ENCODE measurements at regions not wholly inside any gene's neighbourhood (a gene's known extent, or its start where the extent isn't known, plus 50 kb on each side); places are given as distances from the start of the nearest gene placed in this dataset.

DNA sequence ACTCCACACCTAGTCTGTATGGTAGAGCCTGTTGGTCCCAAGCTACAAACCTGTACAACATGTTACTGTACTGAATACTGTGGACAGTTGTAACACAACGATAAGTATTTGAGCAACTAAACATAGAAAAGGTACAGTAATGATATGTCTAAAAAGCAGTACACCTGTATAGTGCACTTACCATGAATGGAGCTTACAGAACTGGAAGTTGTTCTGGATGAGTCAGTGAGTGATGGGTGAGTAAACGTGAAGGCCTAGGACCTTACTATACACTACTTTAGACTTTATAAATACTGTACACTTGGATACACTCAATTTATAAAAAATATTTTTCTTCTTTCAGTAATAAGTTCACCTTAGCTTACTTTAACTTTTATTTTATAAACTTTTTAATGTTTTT is 104.0 kb downstream of the TMA16 start:
- TF ChIP-seq, protein P1, sequence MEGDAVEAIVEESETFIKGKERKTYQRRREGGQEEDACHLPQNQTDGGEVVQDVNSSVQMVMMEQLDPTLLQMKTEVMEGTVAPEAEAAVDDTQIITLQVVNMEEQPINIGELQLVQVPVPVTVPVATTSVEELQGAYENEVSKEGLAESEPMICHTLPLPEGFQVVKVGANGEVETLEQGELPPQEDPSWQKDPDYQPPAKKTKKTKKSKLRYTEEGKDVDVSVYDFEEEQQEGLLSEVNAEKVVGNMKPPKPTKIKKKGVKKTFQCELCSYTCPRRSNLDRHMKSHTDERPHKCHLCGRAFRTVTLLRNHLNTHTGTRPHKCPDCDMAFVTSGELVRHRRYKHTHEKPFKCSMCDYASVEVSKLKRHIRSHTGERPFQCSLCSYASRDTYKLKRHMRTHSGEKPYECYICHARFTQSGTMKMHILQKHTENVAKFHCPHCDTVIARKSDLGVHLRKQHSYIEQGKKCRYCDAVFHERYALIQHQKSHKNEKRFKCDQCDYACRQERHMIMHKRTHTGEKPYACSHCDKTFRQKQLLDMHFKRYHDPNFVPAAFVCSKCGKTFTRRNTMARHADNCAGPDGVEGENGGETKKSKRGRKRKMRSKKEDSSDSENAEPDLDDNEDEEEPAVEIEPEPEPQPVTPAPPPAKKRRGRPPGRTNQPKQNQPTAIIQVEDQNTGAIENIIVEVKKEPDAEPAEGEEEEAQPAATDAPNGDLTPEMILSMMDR (IDR thresholded peaks at IDR 0.05; ENCODE audit: low read depth, low read length, missing input control): no peak
- TF ChIP-seq SP1 (IDR thresholded peaks at IDR 0.05) (no peak), TAF1 (conservative IDR thresholded peaks at IDR 0.05) (no peak), GABPA (IDR thresholded peaks at IDR 0.05 in 1 of 2, conservative IDR thresholded peaks at IDR 0.05 in 1 of 2) (no peak), HNF4G (IDR thresholded peaks at IDR 0.05) (no peak), RAD21 (IDR thresholded peaks at IDR 0.05) (no peak), FOXA1 (IDR thresholded peaks at IDR 0.05) (no peak), HNF4A (conservative IDR thresholded peaks at IDR 0.05) (no peak), FOXA2 (IDR thresholded peaks at IDR 0.05) (no peak), RXRA (IDR thresholded peaks at IDR 0.05) (no peak), EGR1 (IDR thresholded peaks at IDR 0.05; ENCODE audit: low read depth in 2 of 2) (no peak), JUND (IDR thresholded peaks at IDR 0.05) (no peak)
- TF ChIP-seq, protein P2, sequence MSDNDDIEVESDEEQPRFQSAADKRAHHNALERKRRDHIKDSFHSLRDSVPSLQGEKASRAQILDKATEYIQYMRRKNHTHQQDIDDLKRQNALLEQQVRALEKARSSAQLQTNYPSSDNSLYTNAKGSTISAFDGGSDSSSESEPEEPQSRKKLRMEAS (IDR thresholded peaks at IDR 0.05): no peak
- TF ChIP-seq, protein P3, sequence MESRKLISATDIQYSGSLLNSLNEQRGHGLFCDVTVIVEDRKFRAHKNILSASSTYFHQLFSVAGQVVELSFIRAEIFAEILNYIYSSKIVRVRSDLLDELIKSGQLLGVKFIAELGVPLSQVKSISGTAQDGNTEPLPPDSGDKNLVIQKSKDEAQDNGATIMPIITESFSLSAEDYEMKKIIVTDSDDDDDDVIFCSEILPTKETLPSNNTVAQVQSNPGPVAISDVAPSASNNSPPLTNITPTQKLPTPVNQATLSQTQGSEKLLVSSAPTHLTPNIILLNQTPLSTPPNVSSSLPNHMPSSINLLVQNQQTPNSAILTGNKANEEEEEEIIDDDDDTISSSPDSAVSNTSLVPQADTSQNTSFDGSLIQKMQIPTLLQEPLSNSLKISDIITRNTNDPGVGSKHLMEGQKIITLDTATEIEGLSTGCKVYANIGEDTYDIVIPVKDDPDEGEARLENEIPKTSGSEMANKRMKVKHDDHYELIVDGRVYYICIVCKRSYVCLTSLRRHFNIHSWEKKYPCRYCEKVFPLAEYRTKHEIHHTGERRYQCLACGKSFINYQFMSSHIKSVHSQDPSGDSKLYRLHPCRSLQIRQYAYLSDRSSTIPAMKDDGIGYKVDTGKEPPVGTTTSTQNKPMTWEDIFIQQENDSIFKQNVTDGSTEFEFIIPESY (IDR thresholded peaks at IDR 0.05): no peak
- Histone ChIP-seq H3K9ac (ENCODE audit: low read depth in 1 of 2, low read length in 2 of 2) (no peak overlapping the region), H3K9me3 (ENCODE audit: control insufficient read depth in 4 of 4, low read length in 3 of 4) (no peaks in the 10 kb centered on the region), H3K4me3 (ENCODE audit: low read depth in 1 of 3, low read length in 3 of 3) (no peak overlapping the region), H3K36me3 (ENCODE audit: control insufficient read depth in 4 of 4, insufficient read depth in 3 of 4, low read depth in 1 of 4, low read length in 3 of 4) (no peaks in the 10 kb centered on the region), H3K27ac (ENCODE audit: low read depth in 1 of 2, low read length in 2 of 2) (no peak overlapping the region), H3K27me3 (ENCODE audit: control insufficient read depth in 4 of 4, insufficient read depth in 4 of 4, low read length in 3 of 4) (no peaks in the 10 kb centered on the region), H3K4me1 (ENCODE audit: control insufficient read depth in 4 of 4, insufficient read depth in 4 of 4, low read length in 3 of 4) (no peaks in the 10 kb centered on the region)
- 87% methylated on average over 2 of the region's 2 CpGs for WGBS
- no peak for DNase-seq (ENCODE audit: low spot score)

GRCh38 chr4:163600727-163601126 is 106.2 kb downstream of the TMA16 start:
- TF ChIP-seq, protein P4, sequence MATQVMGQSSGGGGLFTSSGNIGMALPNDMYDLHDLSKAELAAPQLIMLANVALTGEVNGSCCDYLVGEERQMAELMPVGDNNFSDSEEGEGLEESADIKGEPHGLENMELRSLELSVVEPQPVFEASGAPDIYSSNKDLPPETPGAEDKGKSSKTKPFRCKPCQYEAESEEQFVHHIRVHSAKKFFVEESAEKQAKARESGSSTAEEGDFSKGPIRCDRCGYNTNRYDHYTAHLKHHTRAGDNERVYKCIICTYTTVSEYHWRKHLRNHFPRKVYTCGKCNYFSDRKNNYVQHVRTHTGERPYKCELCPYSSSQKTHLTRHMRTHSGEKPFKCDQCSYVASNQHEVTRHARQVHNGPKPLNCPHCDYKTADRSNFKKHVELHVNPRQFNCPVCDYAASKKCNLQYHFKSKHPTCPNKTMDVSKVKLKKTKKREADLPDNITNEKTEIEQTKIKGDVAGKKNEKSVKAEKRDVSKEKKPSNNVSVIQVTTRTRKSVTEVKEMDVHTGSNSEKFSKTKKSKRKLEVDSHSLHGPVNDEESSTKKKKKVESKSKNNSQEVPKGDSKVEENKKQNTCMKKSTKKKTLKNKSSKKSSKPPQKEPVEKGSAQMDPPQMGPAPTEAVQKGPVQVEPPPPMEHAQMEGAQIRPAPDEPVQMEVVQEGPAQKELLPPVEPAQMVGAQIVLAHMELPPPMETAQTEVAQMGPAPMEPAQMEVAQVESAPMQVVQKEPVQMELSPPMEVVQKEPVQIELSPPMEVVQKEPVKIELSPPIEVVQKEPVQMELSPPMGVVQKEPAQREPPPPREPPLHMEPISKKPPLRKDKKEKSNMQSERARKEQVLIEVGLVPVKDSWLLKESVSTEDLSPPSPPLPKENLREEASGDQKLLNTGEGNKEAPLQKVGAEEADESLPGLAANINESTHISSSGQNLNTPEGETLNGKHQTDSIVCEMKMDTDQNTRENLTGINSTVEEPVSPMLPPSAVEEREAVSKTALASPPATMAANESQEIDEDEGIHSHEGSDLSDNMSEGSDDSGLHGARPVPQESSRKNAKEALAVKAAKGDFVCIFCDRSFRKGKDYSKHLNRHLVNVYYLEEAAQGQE (IDR thresholded peaks at IDR 0.05): no peak
- TF ChIP-seq, protein P2 (IDR thresholded peaks at IDR 0.05): no peak
- no peak for TF ChIP-seq RXRA (IDR thresholded peaks at IDR 0.05)
- no peak for TF ChIP-seq TAF1 (conservative IDR thresholded peaks at IDR 0.05)
- TF ChIP-seq YY1 (IDR thresholded peaks at IDR 0.05): no peak
- TF ChIP-seq EGR1 (IDR thresholded peaks at IDR 0.05; ENCODE audit: low read depth in 2 of 2): no peak
- TF ChIP-seq, protein P3 (IDR thresholded peaks at IDR 0.05): no peak
- no peak for TF ChIP-seq HNF4A (conservative IDR thresholded peaks at IDR 0.05)
- TF ChIP-seq FOXA1 (IDR thresholded peaks at IDR 0.05): no peak
- TF ChIP-seq ATF3 (IDR thresholded peaks at IDR 0.05): no peak
- TF ChIP-seq FOXA2 (IDR thresholded peaks at IDR 0.05): no peak
- no peak for TF ChIP-seq HNF4G (IDR thresholded peaks at IDR 0.05)
- TF ChIP-seq SP1 (IDR thresholded peaks at IDR 0.05): no peak
- H3K9ac ChIP-seq (ENCODE audit: low read depth in 1 of 2, low read length in 2 of 2): no peak overlapping the region
- no peak for DNase-seq (ENCODE audit: low spot score)
- H3K4me3 ChIP-seq (ENCODE audit: low read depth in 1 of 3, low read length in 3 of 3): no peak overlapping the region
- H3K27me3 ChIP-seq (ENCODE audit: control insufficient read depth in 4 of 4, insufficient read depth in 4 of 4, low read length in 3 of 4): no peaks in the 10 kb centered on the region
- H3K9me3 ChIP-seq (ENCODE audit: control insufficient read depth in 4 of 4, low read length in 3 of 4): no peaks in the 10 kb centered on the region
- no peaks in the 10 kb centered on the region for H3K4me1 ChIP-seq (ENCODE audit: control insufficient read depth in 4 of 4, insufficient read depth in 4 of 4, low read length in 3 of 4)
- H3K36me3 ChIP-seq (ENCODE audit: control insufficient read depth in 4 of 4, insufficient read depth in 3 of 4, low read depth in 1 of 4, low read length in 3 of 4): no peaks in the 10 kb centered on the region
- 72% methylated on average over 6 of the region's 6 CpGs for WGBS
- no peak overlapping the region for H3K27ac ChIP-seq (ENCODE audit: low read depth in 1 of 2, low read length in 2 of 2)

Measured in liver (tissue), 8 donors.